ENCODE measurements at regions not wholly inside any gene's neighbourhood (a gene's known extent, or its start where the extent isn't known, plus 50 kb on each side); places are given as distances from the start of the nearest gene placed in this dataset.

GRCh38 chr4:34181311-34181841, 2062.9 kb downstream of the ARAP2 start:
- Mint-ChIP-seq H3K27me3 (ENCODE audit: insufficient read depth, unreplicated experiment) (no peaks in the 10 kb centered on the region), H3K4me3 (ENCODE audit: unreplicated experiment) (no peak overlapping the region), H3K9me3 (ENCODE audit: unreplicated experiment) (no peaks in the 10 kb centered on the region), H3K4me1 (ENCODE audit: low read depth, unreplicated experiment) (no peaks in the 10 kb centered on the region), H3K36me3 (ENCODE audit: insufficient read depth, unreplicated experiment) (no peaks in the 10 kb centered on the region), H3K27ac (ENCODE audit: unreplicated experiment) (no peak overlapping the region)
- no peak overlapping the region for H3K4me3 ChIP-seq (ENCODE audit: low read depth, low read length)
- no TSS peak for BruUV-seq (replicated peaks)
- H3K27me3 ChIP-seq (replicated peaks; ENCODE audit: control insufficient read depth, insufficient read depth, low read length) = no peaks in the 10 kb centered on the region
- TF ChIP-seq, protein P1, sequence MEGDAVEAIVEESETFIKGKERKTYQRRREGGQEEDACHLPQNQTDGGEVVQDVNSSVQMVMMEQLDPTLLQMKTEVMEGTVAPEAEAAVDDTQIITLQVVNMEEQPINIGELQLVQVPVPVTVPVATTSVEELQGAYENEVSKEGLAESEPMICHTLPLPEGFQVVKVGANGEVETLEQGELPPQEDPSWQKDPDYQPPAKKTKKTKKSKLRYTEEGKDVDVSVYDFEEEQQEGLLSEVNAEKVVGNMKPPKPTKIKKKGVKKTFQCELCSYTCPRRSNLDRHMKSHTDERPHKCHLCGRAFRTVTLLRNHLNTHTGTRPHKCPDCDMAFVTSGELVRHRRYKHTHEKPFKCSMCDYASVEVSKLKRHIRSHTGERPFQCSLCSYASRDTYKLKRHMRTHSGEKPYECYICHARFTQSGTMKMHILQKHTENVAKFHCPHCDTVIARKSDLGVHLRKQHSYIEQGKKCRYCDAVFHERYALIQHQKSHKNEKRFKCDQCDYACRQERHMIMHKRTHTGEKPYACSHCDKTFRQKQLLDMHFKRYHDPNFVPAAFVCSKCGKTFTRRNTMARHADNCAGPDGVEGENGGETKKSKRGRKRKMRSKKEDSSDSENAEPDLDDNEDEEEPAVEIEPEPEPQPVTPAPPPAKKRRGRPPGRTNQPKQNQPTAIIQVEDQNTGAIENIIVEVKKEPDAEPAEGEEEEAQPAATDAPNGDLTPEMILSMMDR (IDR thresholded peaks at IDR 0.05; ENCODE audit: insufficient read depth in 1 of 2, low read depth in 1 of 2, low read length in 1 of 2, severe bottlenecking in 1 of 2, unreplicated experiment in 1 of 2) = no peak
- ChIA-PET CTCF (no interaction called here), POLR2A (no interaction called here)
- H3K36me3 ChIP-seq (ENCODE audit: control insufficient read depth, insufficient read depth, low read length) = no peaks in the 10 kb centered on the region
- no peak for DNase-seq
- intact Hi-C loops (cut with micrococcal nuclease; ENCODE audit: unreplicated experiment) = no loop called here
- no peaks in the 10 kb centered on the region for H3K4me1 ChIP-seq
- no peaks in the 10 kb centered on the region for H3K9me3 ChIP-seq

DNA sequence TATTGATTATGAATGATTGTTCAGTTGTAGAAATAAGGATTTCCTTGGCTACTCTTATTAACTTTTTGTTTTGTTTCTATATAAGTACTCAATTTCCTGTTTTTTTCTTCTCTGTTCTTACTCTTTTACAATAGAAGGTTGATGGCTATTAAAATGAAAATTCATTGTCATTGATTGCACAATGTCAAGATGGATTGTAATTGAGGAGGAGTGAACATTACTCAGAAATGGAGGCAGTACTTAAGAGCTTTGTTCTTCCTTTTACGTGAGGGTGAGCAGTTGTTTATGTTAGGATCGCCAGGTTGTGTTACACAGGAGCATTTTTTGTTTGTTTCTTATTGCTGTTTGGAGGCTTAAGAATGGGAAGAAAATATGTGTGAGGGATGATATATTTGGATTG, 2062.4 kb downstream of the ARAP2 start:
- H3K4me1 ChIP-seq = no peaks in the 10 kb centered on the region
- POLR2A ChIA-PET = no interaction called here
- no peaks in the 10 kb centered on the region for H3K36me3 ChIP-seq (ENCODE audit: control insufficient read depth, insufficient read depth, low read length)
- no peaks in the 10 kb centered on the region for H3K27me3 ChIP-seq (replicated peaks; ENCODE audit: control insufficient read depth, insufficient read depth, low read length)
- H3K9me3 ChIP-seq = no peaks in the 10 kb centered on the region
- Mint-ChIP-seq H3K36me3 (ENCODE audit: insufficient read depth, unreplicated experiment) (no peaks in the 10 kb centered on the region), H3K4me1 (ENCODE audit: low read depth, unreplicated experiment) (no peaks in the 10 kb centered on the region), H3K27me3 (ENCODE audit: insufficient read depth, unreplicated experiment) (no peaks in the 10 kb centered on the region), H3K9me3 (ENCODE audit: unreplicated experiment) (no peaks in the 10 kb centered on the region), H3K4me3 (ENCODE audit: unreplicated experiment) (no peak overlapping the region), H3K27ac (ENCODE audit: unreplicated experiment) (no peak overlapping the region)
- no TSS peak for BruUV-seq (replicated peaks)
- no peak overlapping the region for H3K4me3 ChIP-seq (ENCODE audit: low read depth, low read length)
- TF ChIP-seq, protein P1 (IDR thresholded peaks at IDR 0.05; ENCODE audit: insufficient read depth in 1 of 2, low read depth in 1 of 2, low read length in 1 of 2, severe bottlenecking in 1 of 2, unreplicated experiment in 1 of 2) = no peak
- CTCF ChIA-PET = no interaction called here
- DNase-seq = no peak
- intact Hi-C loops (cut with micrococcal nuclease; ENCODE audit: unreplicated experiment) = no loop called here

- no TSS peak for BruUV-seq (replicated peaks)
- Histone ChIP-seq H3K4me3 (ENCODE audit: low read depth, low read length) (no peak overlapping the region), H3K27me3 (replicated peaks; ENCODE audit: control insufficient read depth, insufficient read depth, low read length) (no peaks in the 10 kb centered on the region), H3K36me3 (ENCODE audit: control insufficient read depth, insufficient read depth, low read length) (no peaks in the 10 kb centered on the region), H3K9me3 (no peaks in the 10 kb centered on the region), H3K4me1 (no peaks in the 10 kb centered on the region)
- H3K27me3 Mint-ChIP-seq (ENCODE audit: insufficient read depth, unreplicated experiment) = no peaks in the 10 kb centered on the region
- DNase-seq = no peak
- no peaks in the 10 kb centered on the region for H3K36me3 Mint-ChIP-seq (ENCODE audit: insufficient read depth, unreplicated experiment)
- no peaks in the 10 kb centered on the region for H3K9me3 Mint-ChIP-seq (ENCODE audit: unreplicated experiment)
- intact Hi-C loops (cut with micrococcal nuclease; ENCODE audit: unreplicated experiment) = no loop called here
- TF ChIP-seq, protein P1 (IDR thresholded peaks at IDR 0.05; ENCODE audit: insufficient read depth in 1 of 2, low read depth in 1 of 2, low read length in 1 of 2, severe bottlenecking in 1 of 2, unreplicated experiment in 1 of 2) = no peak
- H3K27ac Mint-ChIP-seq (ENCODE audit: unreplicated experiment) = no peak overlapping the region
- POLR2A ChIA-PET = no interaction called here
- CTCF ChIA-PET = no interaction called here
- H3K4me3 Mint-ChIP-seq (ENCODE audit: unreplicated experiment) = no peak overlapping the region
- no peaks in the 10 kb centered on the region for H3K4me1 Mint-ChIP-seq (ENCODE audit: low read depth, unreplicated experiment)
Measured at GRCh38 chr4:34182306-34182705, 2062.0 kb downstream of the ARAP2 start.

All from Caco-2 (cell line).